ENCODE measurements at regions not wholly inside any gene's neighbourhood (a gene's known extent, or its start where the extent isn't known, plus 50 kb on each side); places are given as distances from the start of the nearest gene placed in this dataset.
"Not testable (repeated sequence)": the region's sequence is repeated elsewhere in the genome, so short reads cannot be mapped to it uniquely, and the experiment has no call there.

GRCh38 chr3:64440498-64440897 is 215.2 kb upstream of the PRICKLE2 start:
- ATAC-seq: peak in 1 of 2 donors; percentile 62
- intact Hi-C loops (cut with DNase I): no loop called here
- no peak for DNase-seq

- DNase-seq (no peak), ATAC-seq (peak in 1 of 2 donors; percentile 74)
- intact Hi-C loops (cut with DNase I): no loop called here
These were observed 213.5 kb upstream of the PRICKLE2 start for GRCh38 chr3:64438812-64439211.

- intact Hi-C loops (cut with DNase I): no loop called here
- DNase-seq: no peak
- ATAC-seq: no peak
These were observed 212.8 kb upstream of the PRICKLE2 start for GRCh38 chr3:64438066-64438465.

GRCh38 chr3:64437131-64437530 is 211.9 kb upstream of the PRICKLE2 start:
- DNase-seq: no peak
- ATAC-seq: no peak
- intact Hi-C loops (cut with DNase I): no loop called here

GRCh38 chr3:64435023-64435422 is 209.8 kb upstream of the PRICKLE2 start:
- DNase-seq; intact Hi-C loops (cut with DNase I); ATAC-seq: not testable (repeated sequence)

- intact Hi-C loops (cut with DNase I): no loop called here
- no peak for ATAC-seq
- DNase-seq: no peak
These were observed 207.6 kb upstream of the PRICKLE2 start for GRCh38 chr3:64432870-64433269.

GRCh38 chr3:64431526-64432091 is 206.3 kb upstream of the PRICKLE2 start:
- intact Hi-C loops (cut with DNase I): no loop called here
- ATAC-seq (no peak), DNase-seq (no peak)

GRCh38 chr3:64427671-64428070 is 202.4 kb upstream of the PRICKLE2 start:
- ATAC-seq (no peak), DNase-seq (no peak)
- intact Hi-C loops (cut with DNase I): no loop called here

GRCh38 chr3:64426551-64426950 is 201.3 kb upstream of the PRICKLE2 start:
- no peak for ATAC-seq
- DNase-seq: no peak
- intact Hi-C loops (cut with DNase I): no loop called here

GRCh38 chr3:64422932-64423331 is 197.7 kb upstream of the PRICKLE2 start:
- ATAC-seq (no peak), DNase-seq (no peak)

GRCh38 chr3:64422192-64422591 is 196.9 kb upstream of the PRICKLE2 start:
- ATAC-seq: no peak

More at GRCh38 chr3:64422932-64423331, 197.7 kb upstream of the PRICKLE2 start:
- intact Hi-C loops (cut with DNase I): no loop called here

GRCh38 chr3:64417816-64418215 is 192.6 kb upstream of the PRICKLE2 start:
- intact Hi-C loops (cut with DNase I): no loop called here
- no peak for ATAC-seq
- no peak for DNase-seq

More at GRCh38 chr3:64422192-64422591, 196.9 kb upstream of the PRICKLE2 start:
- no peak for DNase-seq
- intact Hi-C loops (cut with DNase I): no loop called here

- ATAC-seq (no peak), DNase-seq (no peak)
- intact Hi-C loops (cut with DNase I): no loop called here
These were observed 188.8 kb upstream of the PRICKLE2 start for GRCh38 chr3:64414043-64414442.

GRCh38 chr3:64411101-64411500 is 185.8 kb upstream of the PRICKLE2 start:
- ATAC-seq: no peak
- no peak for DNase-seq
- intact Hi-C loops (cut with DNase I): no loop called here

- ATAC-seq (no peak), DNase-seq (no peak)
- intact Hi-C loops (cut with DNase I): no loop called here
These were observed 185.0 kb upstream of the PRICKLE2 start for GRCh38 chr3:64410226-64410625.

GRCh38 chr3:64408770-64409169 is 183.5 kb upstream of the PRICKLE2 start:
- ATAC-seq (no peak), DNase-seq (no peak)
- intact Hi-C loops (cut with DNase I): loop anchor here in 1 of 2 donors (10.0 kb wide), 1 partner anchor 76 kb away; no protein-coding TSS in a partner anchor

GRCh38 chr3:64406271-64406670 is 181.0 kb upstream of the PRICKLE2 start:
- ATAC-seq (no peak), DNase-seq (no peak)
- intact Hi-C loops (cut with DNase I): loop anchor here in 1 of 2 donors (10.0 kb wide), 1 partner anchor 79 kb away; no protein-coding TSS in a partner anchor

- intact Hi-C loops (cut with DNase I): loop anchor here in 1 of 2 donors (10.0 kb wide), 1 partner anchor 79 kb away; no protein-coding TSS in a partner anchor
- ATAC-seq (no peak), DNase-seq (no peak)
These were observed 180.1 kb upstream of the PRICKLE2 start for GRCh38 chr3:64405211-64405835.

- DNase-seq (no peak), ATAC-seq (no peak)
- intact Hi-C loops (cut with DNase I): loop anchor here in 1 of 2 donors (10.0 kb wide), 1 partner anchor 84 kb away; no protein-coding TSS in a partner anchor
These were observed 175.4 kb upstream of the PRICKLE2 start for GRCh38 chr3:64400706-64401105.

GRCh38 chr3:64399205-64399800 is 174.0 kb upstream of the PRICKLE2 start:
- intact Hi-C loops (cut with DNase I): loop anchor here (2.0 to 5.0 kb wide), 3 partner anchors 131 to 369 kb away; no protein-coding TSS in a partner anchor
- ATAC-seq (peak; percentile 81 to 84), DNase-seq (peak; percentile 22)

Data from left cardiac atrium (tissue), 4 donors.